ENCODE measurements at regions not wholly inside any gene's neighbourhood (a gene's known extent, or its start where the extent isn't known, plus 50 kb on each side); places are given as distances from the start of the nearest gene placed in this dataset.

DNA sequence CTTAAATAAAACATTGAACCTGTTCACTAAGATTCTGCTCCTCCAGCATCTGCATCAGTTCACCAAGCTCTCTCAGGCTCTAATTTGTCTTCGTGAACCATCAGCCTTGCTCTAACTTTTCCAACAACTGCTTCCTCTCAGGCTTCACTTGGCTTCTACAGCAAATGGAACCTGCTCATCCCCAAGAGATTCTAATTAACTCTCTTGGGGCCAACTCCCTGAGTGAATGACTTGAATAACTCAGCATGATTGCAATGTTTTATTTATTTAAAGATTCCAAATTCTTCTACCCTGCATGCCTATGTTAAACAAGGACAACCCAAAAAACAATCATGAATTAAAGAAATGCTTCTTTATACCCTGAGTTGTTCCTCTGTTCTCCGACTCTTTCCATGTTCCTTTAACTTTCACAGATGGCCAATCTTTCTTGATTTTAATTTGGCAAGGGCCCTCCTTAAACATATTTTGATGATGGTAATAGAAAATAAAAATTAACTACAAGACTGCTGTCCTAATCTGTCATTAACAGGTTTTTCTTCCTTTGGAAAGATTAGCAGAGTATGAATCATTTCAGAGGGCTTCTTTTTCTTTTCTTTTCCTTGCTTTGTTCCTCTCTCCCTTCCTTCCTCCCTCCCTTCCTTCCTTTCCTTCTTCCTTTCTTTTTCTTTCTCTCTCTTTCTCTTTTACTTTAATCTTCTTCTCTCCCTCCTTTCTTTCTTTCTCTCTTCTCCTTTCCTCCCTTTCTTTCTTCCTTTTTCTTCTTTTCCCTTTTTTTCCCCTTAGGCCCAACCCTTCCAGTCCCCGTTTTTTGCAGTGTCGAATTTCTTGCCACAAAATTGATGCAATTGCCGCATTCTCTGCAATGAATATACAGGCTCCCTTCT, 195.0 kb upstream of the RHOBTB1 start:
- no peak for DNase-seq

DNA sequence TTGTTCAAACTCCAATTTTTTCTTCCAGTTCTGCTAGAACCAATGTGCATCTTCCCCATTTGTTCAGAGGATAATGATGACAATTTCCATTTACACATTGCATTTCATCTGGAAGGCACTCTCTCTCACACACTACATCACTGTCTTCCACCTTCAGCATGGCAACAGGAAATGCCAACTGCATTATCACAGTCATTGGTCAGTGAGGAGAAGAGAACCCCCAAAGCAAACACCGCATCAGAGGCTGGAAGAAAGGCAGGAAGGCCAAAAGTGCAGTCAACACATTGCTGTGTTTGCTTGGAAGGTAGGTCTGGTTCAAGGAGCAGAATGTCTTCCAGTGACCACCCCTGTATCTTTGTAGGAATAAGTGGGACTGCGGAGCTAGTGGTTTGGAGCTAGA, 192.2 kb upstream of the RHOBTB1 start:
- DNase-seq, result no peak

- no peak for DNase-seq
These were observed 191.3 kb upstream of the RHOBTB1 start for GRCh38 chr10:61135276-61135721.

- no peak for DNase-seq
These were observed 186.4 kb upstream of the RHOBTB1 start for GRCh38 chr10:61130366-61130765.

DNA sequence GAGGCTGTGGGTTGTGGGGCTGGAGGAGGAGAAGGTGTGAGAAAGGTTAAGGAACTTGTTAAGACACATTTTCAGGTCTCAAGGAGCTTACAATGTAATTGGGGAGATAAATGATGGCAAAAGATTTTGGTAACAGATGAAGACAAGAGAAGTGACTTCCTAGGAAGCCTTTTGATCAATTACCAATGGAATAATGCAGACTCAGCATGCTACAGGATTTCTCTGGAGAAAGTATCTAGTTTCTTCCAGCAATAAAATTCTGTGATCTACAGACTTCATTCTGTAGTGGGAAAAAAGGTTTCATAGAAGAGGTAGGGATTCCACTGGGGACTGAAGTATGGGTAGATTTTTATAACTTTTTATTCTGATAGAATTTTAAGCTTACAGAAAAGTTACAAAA, 184.2 kb upstream of the RHOBTB1 start:
- no peak for DNase-seq

- no peak for DNase-seq
These were observed 181.7 kb upstream of the RHOBTB1 start for GRCh38 chr10:61125560-61126170.

GRCh38 chr10:61124756-61125530, 181.0 kb upstream of the RHOBTB1 start:
- no peak for DNase-seq

DNA sequence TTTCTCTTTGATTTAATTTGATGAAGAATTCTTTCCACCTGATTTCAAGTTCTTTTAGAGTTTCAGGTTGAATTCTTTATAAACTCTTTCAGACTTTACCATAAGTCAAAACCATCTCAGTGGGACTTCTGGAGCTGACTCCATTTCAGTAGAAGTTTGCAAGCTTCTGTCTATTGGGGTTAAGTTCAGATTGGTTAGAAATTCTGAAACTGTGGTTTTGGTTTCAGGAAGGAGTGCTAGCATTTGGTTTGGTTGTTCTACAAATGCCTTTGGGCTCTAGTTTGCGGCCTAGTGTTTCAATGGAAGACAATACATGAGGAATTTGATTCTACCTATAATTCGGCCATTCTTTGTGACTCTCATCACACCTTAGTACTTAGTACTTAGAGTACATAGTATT, 176.8 kb upstream of the RHOBTB1 start:
- no peak for DNase-seq

DNA sequence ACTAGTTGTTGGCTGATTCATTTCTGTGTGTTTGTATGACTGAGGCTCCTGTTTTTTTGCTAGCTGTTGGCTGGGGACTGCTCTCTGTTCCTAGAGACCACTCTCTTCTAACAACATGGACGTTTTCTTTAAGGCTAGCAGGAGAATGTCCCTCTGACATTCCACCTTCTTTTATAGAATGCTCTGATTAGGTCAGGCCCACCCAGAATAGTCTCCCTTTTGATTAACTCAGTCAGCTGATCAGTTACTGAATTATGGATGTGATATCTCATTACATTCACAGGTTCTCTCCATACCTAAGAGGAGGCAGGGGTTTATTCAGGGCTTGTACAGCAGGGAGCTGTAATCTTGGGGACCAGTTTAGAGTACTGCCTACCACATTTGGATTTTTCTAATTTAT, 175.6 kb upstream of the RHOBTB1 start:
- no peak for DNase-seq

- DNase-seq, result no peak
These were observed 171.9 kb upstream of the RHOBTB1 start for GRCh38 chr10:61115897-61116296.

DNA sequence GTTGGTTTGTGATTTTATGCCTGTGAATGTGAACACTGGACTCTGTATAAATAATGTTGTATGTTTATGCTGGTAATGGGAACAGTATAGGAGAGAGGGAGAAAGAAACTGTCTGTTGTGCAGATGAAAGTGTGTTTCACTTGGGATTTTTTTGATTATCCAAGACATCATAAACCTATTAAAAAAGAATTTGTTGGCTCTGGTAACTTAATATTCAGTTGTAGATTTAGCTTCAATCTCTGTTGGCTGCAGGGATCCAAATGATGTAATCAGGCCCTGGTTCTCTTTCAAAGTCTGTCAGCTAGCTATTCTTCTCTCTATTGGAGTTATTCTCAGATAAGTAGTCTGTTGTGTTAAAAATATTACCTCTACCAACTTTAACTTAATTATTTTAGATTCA, 168.8 kb upstream of the RHOBTB1 start:
- DNase-seq, result no peak

GRCh38 chr10:61110936-61111335, 167.0 kb upstream of the RHOBTB1 start:
- DNase-seq, result no peak

- no peak for DNase-seq
These were observed 166.3 kb upstream of the RHOBTB1 start for GRCh38 chr10:61110188-61110844.

DNA sequence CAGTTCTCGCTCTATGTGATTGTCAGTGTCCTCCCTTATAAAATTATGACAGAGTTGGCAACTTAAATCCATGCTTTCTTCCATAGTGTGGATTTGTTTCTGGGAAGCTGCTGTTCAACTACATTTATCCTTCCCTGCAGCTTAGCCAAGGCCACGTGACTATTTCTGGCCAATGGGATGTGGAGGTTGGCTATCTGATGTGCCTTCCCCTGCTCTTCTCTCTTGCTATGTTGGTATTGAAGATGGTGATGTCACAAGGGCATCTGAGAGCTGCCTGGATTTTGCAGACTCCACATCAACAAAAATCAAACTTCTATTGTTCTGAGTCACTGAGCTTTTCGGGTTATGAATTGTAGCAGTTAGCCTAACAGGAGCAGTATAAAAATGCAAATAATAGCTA, 164.9 kb upstream of the RHOBTB1 start:
- DNase-seq, result no peak

DNA sequence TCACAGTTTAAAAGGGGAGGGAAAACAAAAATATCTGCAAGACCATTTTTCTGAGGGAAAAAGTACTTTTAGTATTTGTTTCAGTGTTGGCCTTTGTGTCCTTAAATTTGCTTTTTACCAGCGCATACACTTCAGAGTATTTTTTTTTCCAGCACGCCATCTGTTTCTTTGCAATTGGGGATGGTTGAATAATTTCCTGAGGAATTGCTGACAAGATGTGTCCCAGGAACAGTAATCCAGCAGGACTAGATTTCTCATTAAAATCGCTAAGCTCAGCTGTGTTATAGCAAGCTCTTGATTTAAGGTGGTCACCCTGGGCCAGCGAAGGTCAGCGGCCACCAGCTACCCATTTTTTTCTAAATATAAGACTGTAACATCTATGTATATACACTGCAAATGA, 156.9 kb upstream of the RHOBTB1 start:
- no peak for DNase-seq

DNA sequence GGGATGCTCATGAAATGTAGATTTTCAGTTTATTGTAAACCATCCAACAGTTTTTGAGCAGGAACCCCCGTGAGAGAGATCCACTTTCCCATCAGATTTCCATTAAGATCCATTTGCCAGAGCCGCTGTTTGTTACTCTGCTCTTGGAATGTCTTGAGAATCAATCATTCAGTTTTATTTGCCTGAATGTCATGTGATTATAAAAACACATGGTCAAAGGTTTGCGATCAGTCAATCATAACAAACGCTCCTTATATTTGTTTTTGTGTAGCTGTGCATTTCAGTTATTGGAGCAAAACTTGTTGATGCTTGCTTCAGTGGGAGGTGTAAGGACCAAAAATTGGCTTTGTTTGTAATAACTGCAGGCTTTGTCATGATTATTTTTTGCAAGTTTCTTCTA, 155.8 kb upstream of the RHOBTB1 start:
- no peak for DNase-seq

DNA sequence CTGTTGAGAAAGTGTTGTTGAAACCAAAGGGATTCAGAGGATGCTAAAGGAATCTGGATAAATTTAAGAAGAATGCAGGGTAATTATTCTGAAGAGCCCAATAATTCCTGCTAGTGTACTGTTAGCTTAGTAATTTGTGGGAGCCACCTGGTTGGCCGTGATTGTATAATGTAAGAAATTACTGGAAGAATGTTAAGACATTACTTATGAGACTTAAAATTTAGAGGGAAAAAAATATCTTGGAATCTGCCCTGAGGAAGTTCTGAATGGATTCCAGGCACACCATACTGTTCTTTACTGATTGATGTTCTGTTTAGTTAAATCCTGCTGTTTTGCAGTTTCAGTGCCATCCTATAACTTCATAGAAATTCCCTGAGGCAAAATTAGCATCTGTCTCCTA, 155.0 kb upstream of the RHOBTB1 start:
- no peak for DNase-seq

DNA sequence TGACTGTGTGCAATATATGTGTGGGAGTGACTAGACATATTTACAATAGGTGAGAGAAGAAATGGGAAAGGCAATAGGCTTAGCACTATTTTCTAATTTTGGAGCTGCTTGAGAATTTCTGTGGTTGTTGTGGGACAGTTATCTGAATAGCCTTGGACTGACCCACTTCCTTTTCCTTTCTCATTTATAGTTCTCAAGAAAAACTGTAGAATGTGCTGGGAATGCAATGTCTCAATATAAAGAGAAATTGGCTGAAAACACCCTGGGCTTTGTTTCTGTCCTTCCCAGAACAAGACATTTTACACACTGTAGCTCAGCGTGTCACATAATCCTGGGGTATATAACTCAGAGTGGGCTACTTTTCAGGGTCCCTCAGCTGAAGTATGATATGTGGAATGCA, 153.0 kb upstream of the RHOBTB1 start:
- no peak for DNase-seq

DNA sequence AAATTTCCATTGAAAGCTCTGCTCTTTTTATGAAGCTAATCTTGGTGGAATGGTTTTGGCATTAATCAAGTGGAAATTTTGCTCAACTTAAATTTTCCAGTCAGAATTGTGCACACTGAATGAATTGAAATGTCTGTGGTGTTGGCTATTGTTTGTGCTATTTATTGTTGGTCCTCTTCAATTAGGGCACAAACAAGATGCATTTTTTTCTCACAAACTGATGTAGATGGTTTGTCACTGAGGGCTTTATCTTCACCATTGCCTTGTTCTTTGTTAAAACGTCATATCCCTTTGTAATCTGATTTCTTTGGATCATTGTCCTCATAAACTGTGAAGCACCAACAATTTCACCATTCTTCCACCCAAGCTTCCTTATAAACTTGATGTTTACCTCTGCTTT, 152.1 kb upstream of the RHOBTB1 start:
- no peak for DNase-seq

DNA sequence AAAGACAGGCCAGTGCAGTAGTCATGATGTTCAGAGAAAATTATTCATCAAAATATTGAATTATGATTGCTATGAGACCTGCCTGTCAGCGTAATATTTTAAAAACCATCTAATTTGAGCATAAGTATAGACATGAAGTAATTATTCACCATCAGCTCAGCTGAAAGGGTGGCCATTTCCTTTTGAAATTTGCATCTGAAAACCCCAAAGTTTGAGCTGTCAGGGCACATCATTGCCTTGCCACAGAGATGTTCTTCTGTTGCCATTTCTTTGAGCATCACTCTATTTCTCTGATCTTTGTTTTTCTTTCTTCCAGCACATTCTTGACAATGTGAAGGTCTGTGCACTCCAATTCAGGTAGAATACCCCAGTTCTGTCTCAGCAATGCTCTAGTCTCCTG, 147.5 kb upstream of the RHOBTB1 start:
- DNase-seq, result no peak

- no peak for DNase-seq
These were observed 145.3 kb upstream of the RHOBTB1 start for GRCh38 chr10:61089251-61089650.

- no peak for DNase-seq
These were observed 140.5 kb upstream of the RHOBTB1 start for GRCh38 chr10:61084493-61084892.

DNA sequence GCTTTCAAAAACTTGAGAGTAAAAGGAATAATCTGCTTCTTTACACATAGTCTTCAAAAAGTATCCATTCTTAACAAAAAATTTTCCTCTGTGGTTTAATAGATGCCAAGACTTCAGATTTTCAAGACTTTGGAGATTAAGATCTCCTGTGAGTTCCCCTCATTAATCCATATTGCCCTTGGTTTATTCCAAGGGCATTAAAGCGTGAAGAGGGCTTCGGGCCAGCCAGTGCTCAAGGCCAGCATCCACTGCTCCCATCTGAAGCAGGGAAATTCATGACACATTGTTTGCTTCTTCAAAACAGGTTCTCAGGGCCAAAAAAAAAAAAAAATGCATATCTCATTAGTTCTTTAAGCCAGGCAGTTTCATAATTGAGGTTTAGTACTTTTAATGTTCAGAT, 137.3 kb upstream of the RHOBTB1 start:
- DNase-seq, result no peak
